ENCODE measurements at regions not wholly inside any gene's neighbourhood (a gene's known extent, or its start where the extent isn't known, plus 50 kb on each side); places are given as distances from the start of the nearest gene placed in this dataset.
A peak's percentile ranks its signal among the peaks of the same experiment; 100 is the strongest.

GRCh38 chr6:43910638-43911353 lies 140.8 kb downstream of the VEGFA start:
- Histone ChIP-seq H3K23me2 (ENCODE audit: insufficient read length, low read depth, low read length, poor library complexity, severe bottlenecking) (no peaks in the 10 kb centered on the region), H4K5ac (ENCODE audit: insufficient read length, low read depth, low read length) (no peak overlapping the region), H3K79me2 (ENCODE audit: insufficient read depth, low read length) (no peaks in the 10 kb centered on the region), H2BK20ac (ENCODE audit: low read depth, low read length, poor library complexity, severe bottlenecking) (no peak overlapping the region), H3K27me3 (ENCODE audit: insufficient read depth, low read length) (no peaks in the 10 kb centered on the region), H3K79me1 (ENCODE audit: insufficient read depth, low read depth, low read length, poor library complexity, severe bottlenecking) (no peaks in the 10 kb centered on the region), H3K4me1 (ENCODE audit: insufficient read depth, low read length) (peaks cover 3% of the 10 kb centered on the region; the same call in 1 of the 2 replicates), H3K9me3 (ENCODE audit: control insufficient read depth, low read depth, low read length) (no peaks in the 10 kb centered on the region), H2AFZ (ENCODE audit: low read length) (no peak overlapping the region), H3K9ac (ENCODE audit: extremely low read depth, insufficient read length, low read length) (no peak overlapping the region), H3K27ac (ENCODE audit: insufficient read length, low read depth, low read length) (no peak overlapping the region), H2BK15ac (ENCODE audit: low read depth, low read length) (no peak overlapping the region), H3T11ph (ENCODE audit: low read length) (no peak overlapping the region), H3K4me2 (ENCODE audit: insufficient read depth, insufficient read length, low read length) (no peak overlapping the region), H4K20me1 (ENCODE audit: control insufficient read depth, insufficient read depth, insufficient read length) (no peaks in the 10 kb centered on the region), H3K18ac (ENCODE audit: insufficient read length, low read depth, low read length) (no peak overlapping the region), H3K23ac (ENCODE audit: insufficient read length, low read depth, low read length) (no peak overlapping the region), H3K56ac (ENCODE audit: insufficient read length, low read depth, low read length) (no peak overlapping the region), H2AK5ac (ENCODE audit: insufficient read length, low read length) (no peak overlapping the region), H4K91ac (ENCODE audit: insufficient read length, low read depth, low read length) (no peak overlapping the region), H3K4ac (ENCODE audit: low read depth, low read length) (no peak overlapping the region), H2BK120ac (ENCODE audit: low read depth, low read length, poor library complexity, severe bottlenecking) (no peak overlapping the region), H2BK5ac (ENCODE audit: insufficient read length, low read length) (no peak overlapping the region), H2BK12ac (ENCODE audit: insufficient read length, low read depth, low read length) (no peak overlapping the region), H3K14ac (ENCODE audit: insufficient read depth, low read length) (no peak overlapping the region), H4K8ac (replicated peaks; ENCODE audit: insufficient read length, low read depth, low read length) (no peak overlapping the region)
- H3K27me3 Mint-ChIP-seq (ENCODE audit: low read depth), result no peaks in the 10 kb centered on the region; the same call in 1 of the 2 replicates
- peaks cover 38 to 52% of the 10 kb centered on the region in 2 experiments for H3K4me1 Mint-ChIP-seq
- peak overlapping the region in 2 of 3 experiments; percentile 20 to 33; a peak in 4 of 7 replicates for H3K27ac Mint-ChIP-seq
- no peaks in the 10 kb centered on the region; a peak in 2 of 5 replicates for H3K9me3 Mint-ChIP-seq
- H3K36me3 Mint-ChIP-seq (ENCODE audit: insufficient read depth in 1 of 3, low read depth in 3 of 3), result no peaks in the 10 kb centered on the region
- no peak for DNase-seq
- no peak for TF ChIP-seq CTCF (conservative IDR thresholded peaks at IDR 0.05)
- no peak overlapping the region for H3K4me3 Mint-ChIP-seq
- no CpG with 5 or more reads among the region's 6 CpGs for WGBS (ENCODE audit: extremely low coverage, insufficient read length, low lambda C conversion rate)
